ENCODE measurements at regions not wholly inside any gene's neighbourhood (a gene's known extent, or its start where the extent isn't known, plus 50 kb on each side); places are given as distances from the start of the nearest gene placed in this dataset.

- no peak overlapping the region for H3K27ac ChIP-seq
- no peaks in the 10 kb centered on the region for H3K4me1 ChIP-seq (ENCODE audit: insufficient read depth)
- in situ Hi-C loops (cut with MboI) = no loop called here
- no peaks in the 10 kb centered on the region for H3K36me3 ChIP-seq (ENCODE audit: low read depth)
- no peak overlapping the region for H2AFZ ChIP-seq
- no peaks in the 10 kb centered on the region for H3F3A ChIP-seq (ENCODE audit: insufficient read depth)
- WGBS, 2 experiments (ENCODE audit: low coverage in 1 of 2, low lambda C conversion rate in 2 of 2, missing lambda C conversion rate in 2 of 2) = 68 to 73% methylated on average over 4 of the region's 4 CpGs
- no peaks in the 10 kb centered on the region for H3K9me3 ChIP-seq (ENCODE audit: low read depth)
- H3K4me3 ChIP-seq = no peak overlapping the region
- no peak overlapping the region for H3K9ac ChIP-seq
- H4K20me1 ChIP-seq (ENCODE audit: insufficient read depth) = no peaks in the 10 kb centered on the region
- H3K27me3 ChIP-seq (replicated peaks; ENCODE audit: insufficient read depth) = no peaks in the 10 kb centered on the region
- no peak for DNase-seq
- TF ChIP-seq EZH2 (IDR thresholded peaks at IDR 0.05; ENCODE audit: insufficient read depth, poor library complexity, severe bottlenecking) = no peak
- TF ChIP-seq EZH2phosphoT487 (IDR thresholded peaks at IDR 0.05; ENCODE audit: insufficient read depth, low read depth) = no peak
- H3K79me2 ChIP-seq (ENCODE audit: insufficient read depth) = no peaks in the 10 kb centered on the region
- H3K9me2 ChIP-seq (ENCODE audit: insufficient read depth) = no peaks in the 10 kb centered on the region
- H3K4me2 ChIP-seq (ENCODE audit: unreplicated experiment) = no peak overlapping the region
These were observed 52.4 kb upstream of the ALOX12 start for GRCh38 chr17:6943406-6943805.

All from GM23248 (cell line).